Breast epithelium (tissue), 3 donors: ENCODE measurements at regions not wholly inside any gene's neighbourhood (a gene's known extent, or its start where the extent isn't known, plus 50 kb on each side); places are given as distances from the start of the nearest gene placed in this dataset.

Source experiments
- CTCF ChIP-seq, 3 donors: fragments of 450-650 bp; IDR thresholded peaks; one replicate each; pipeline ENCODE4 v1.5.1; 2016 to 2017; ENCODE audit warnings: antibody characterized with exemption in 3 of 3, mild to moderate bottlenecking in 3 of 3, moderate library complexity in 3 of 3
- POLR2A ChIP-seq: fragments of 450-650 bp; IDR thresholded peaks from one replicate; pipeline ENCODE4 v1.6.1; 2016; ENCODE audit warnings: antibody characterized with exemption, mild to moderate bottlenecking, moderate library complexity
- POLR2AphosphoS5 ChIP-seq, 3 donors: sonication (generic); formaldehyde crosslinking; IDR thresholded peaks; one replicate each; pipeline ENCODE4 v1.6.1; 2017; ENCODE audit warnings: antibody characterized with exemption in 3 of 3

- TF ChIP-seq CTCF (IDR thresholded peaks at IDR 0.05): no peak
- no peak for TF ChIP-seq POLR2AphosphoS5 (IDR thresholded peaks at IDR 0.05)
- TF ChIP-seq POLR2A: no peak
These were observed 1571.6 kb upstream of the PRR20A start for GRCh38 chr13:55569082-55569481.
